ENCODE measurements at regions not wholly inside any gene's neighbourhood (a gene's known extent, or its start where the extent isn't known, plus 50 kb on each side); places are given as distances from the start of the nearest gene placed in this dataset.

DNA sequence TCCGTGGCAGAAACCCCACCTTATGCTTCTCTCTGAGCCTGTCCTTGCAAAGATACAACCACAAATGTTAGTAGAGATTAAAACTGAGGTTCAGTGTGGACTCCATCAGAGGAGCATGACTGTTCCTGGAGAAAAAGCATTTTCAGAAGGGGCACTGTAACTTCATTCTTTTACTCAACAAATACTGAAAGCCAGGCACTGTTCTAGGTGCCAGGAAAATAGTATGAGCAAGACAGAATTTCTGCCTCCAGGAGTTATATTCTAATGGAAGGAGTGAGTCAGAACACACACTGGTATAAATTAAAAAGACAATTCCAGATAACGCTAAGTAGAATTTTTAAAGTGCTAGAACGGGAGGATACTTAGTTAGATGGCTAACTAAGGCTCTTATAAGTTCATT is 251.4 kb upstream of the GAS1 start:
- TF ChIP-seq POLR2A (IDR thresholded peaks at IDR 0.05; ENCODE audit: low read length) (no peak), GATA1 (IDR thresholded peaks at IDR 0.05; ENCODE audit: low read depth, low read length) (no peak)
